A673 (cell line): ENCODE measurements at regions not wholly inside any gene's neighbourhood (a gene's known extent, or its start where the extent isn't known, plus 50 kb on each side); places are given as distances from the start of the nearest gene placed in this dataset.

Source experiments
- BruUV-seq: library from RNA; stranded (reverse); fragments of 400-500 nt; replicated peaks from 2 replicates; lab custom pipeline; 2021; lab: Mats Ljungman, UMichigan
- CTCF ChIA-PET: fragments of 300-600 bp; sonication (Branson Sonifier 250); formaldehyde crosslinking; loops from one replicate; lab custom pipeline; 2022; ENCODE audit warnings: antibody characterized with exemption; lab: Charles Lee
- POLR2A ChIA-PET: fragments of 300-600 bp; sonication (Branson Sonifier 250); formaldehyde crosslinking; loops from one replicate; lab custom pipeline; 2022; ENCODE audit warnings: antibody characterized with exemption; ENCODE audit not compliant: low non-redundant PET; lab: Charles Lee
- DNase-seq: peaks from one replicate; pipeline ENCODE4 v3.0.0-alpha.2; 2015; ENCODE audit warnings: low spot score
- H3K27ac ChIP-seq: fragments of 200-600 bp; sonication (generic); 2 replicates; pipeline ENCODE4 v1.5.1; 2016; ENCODE audit warnings: mixed run types, low read depth, mild to moderate bottlenecking, mixed read lengths, antibody characterized with exemption, low read length; ENCODE audit not compliant: poor library complexity, severe bottlenecking
- H3K27me3 ChIP-seq: fragments of 200-600 bp; sonication (generic); replicated peaks from 2 replicates; pipeline ENCODE4 v1.6.1; 2017; ENCODE audit warnings: mixed run types, low read depth, mild to moderate bottlenecking, mixed read lengths, antibody characterized with exemption, low read length; ENCODE audit not compliant: insufficient read depth, poor library complexity
- H3K36me3 ChIP-seq: fragments of 200-600 bp; sonication (generic); 2 replicates; pipeline ENCODE4 v1.6.1; 2016; ENCODE audit warnings: mixed run types, mild to moderate bottlenecking, mixed read lengths, antibody characterized with exemption, low read length; ENCODE audit not compliant: insufficient read depth, poor library complexity, severe bottlenecking
- H3K4me1 ChIP-seq: fragments of 200-600 bp; sonication (generic); 2 replicates; pipeline ENCODE4 v1.6.1; 2017; ENCODE audit warnings: mixed run types, mild to moderate bottlenecking, mixed read lengths, antibody characterized with exemption, low read length; ENCODE audit not compliant: insufficient read depth, poor library complexity, severe bottlenecking
- H3K4me3 ChIP-seq: fragments of 200-600 bp; sonication (generic); 2 replicates; pipeline ENCODE4 v1.5.1; 2016; ENCODE audit warnings: low read depth, mixed run types, mild to moderate bottlenecking, mixed read lengths, low read length; ENCODE audit not compliant: poor library complexity, severe bottlenecking
- H3K9me3 ChIP-seq: fragments of 200-600 bp; sonication (generic); 2 replicates; pipeline ENCODE4 v1.6.1; 2016; ENCODE audit warnings: mixed run types, low read depth, mild to moderate bottlenecking, mixed read lengths, antibody characterized with exemption, low read length; ENCODE audit not compliant: poor library complexity, severe bottlenecking
- CTCF ChIP-seq: fragments of 300-800, 200-600 bp; sonication (generic); conservative IDR thresholded peaks from 2 replicates; pipeline ENCODE4 v1.5.1; 2017; ENCODE audit warnings: low read depth, mild to moderate bottlenecking, antibody characterized with exemption, low read length, moderate library complexity, mixed read lengths
- EZH2 ChIP-seq: fragments of 200-600 bp; sonication (generic); IDR thresholded peaks from 2 replicates; pipeline ENCODE4 v1.6.1; 2017; ENCODE audit warnings: borderline replicate concordance, low read depth, mild to moderate bottlenecking, mixed read lengths, antibody characterized with exemption, low read length; ENCODE audit not compliant: poor library complexity, severe bottlenecking
- intact Hi-C: fragments of 100-400 bp; cut with micrococcal nuclease; formaldehyde crosslinking; loops from one replicate; pipeline ENCODE4 v1.10.0; 2022; ENCODE audit not compliant: unreplicated experiment

GRCh38 chr6:147802459-147802858 lies 294.0 kb downstream of the SAMD5 start:
- peak; percentile 29 for DNase-seq
- peaks cover 4% of the 10 kb centered on the region for H3K4me1 ChIP-seq
- H3K27ac ChIP-seq = no peak overlapping the region
- H3K4me3 ChIP-seq = no peak overlapping the region
- ChIA-PET CTCF (no interaction called here), POLR2A (no interaction called here)
- H3K9me3 ChIP-seq = peaks cover 6% of the 10 kb centered on the region
- no TSS peak for BruUV-seq
- no peaks in the 10 kb centered on the region for H3K36me3 ChIP-seq
- no peaks in the 10 kb centered on the region for H3K27me3 ChIP-seq
- TF ChIP-seq CTCF (no peak), EZH2 (no peak)
- intact Hi-C loops = no loop called here

GRCh38 chr6:147805155-147805554 lies 296.7 kb downstream of the SAMD5 start:
- no TSS peak for BruUV-seq
- intact Hi-C loops = no loop called here
- Histone ChIP-seq H3K4me3 (no peak overlapping the region), H3K9me3 (peaks cover 6% of the 10 kb centered on the region), H3K27ac (no peak overlapping the region), H3K36me3 (no peaks in the 10 kb centered on the region), H3K27me3 (no peaks in the 10 kb centered on the region), H3K4me1 (peaks cover 17% of the 10 kb centered on the region)
- ChIA-PET CTCF (no interaction called here), POLR2A (no interaction called here)
- TF ChIP-seq CTCF = no peak
- no peak for TF ChIP-seq EZH2
- DNase-seq = no peak

- no TSS peak for BruUV-seq
- ChIA-PET POLR2A (no interaction called here), CTCF (no interaction called here)
- H3K4me3 ChIP-seq = no peak overlapping the region
- intact Hi-C loops = no loop called here
- peak; percentile 32; the same call in 1 of the 2 replicates for TF ChIP-seq CTCF
- no peak for TF ChIP-seq EZH2
- peaks cover 6% of the 10 kb centered on the region for H3K9me3 ChIP-seq
- peak; percentile 50 for DNase-seq
- no peak overlapping the region for H3K27ac ChIP-seq
- H3K4me1 ChIP-seq = peaks cover 17% of the 10 kb centered on the region
- H3K27me3 ChIP-seq = no peaks in the 10 kb centered on the region
- H3K36me3 ChIP-seq = no peaks in the 10 kb centered on the region
Measured at GRCh38 chr6:147806697-147807096, 298.2 kb downstream of the SAMD5 start.
